ENCODE measurements at regions not wholly inside any gene's neighbourhood (a gene's known extent, or its start where the extent isn't known, plus 50 kb on each side); places are given as distances from the start of the nearest gene placed in this dataset.
"Not testable (repeated sequence)": the region's sequence is repeated elsewhere in the genome, so short reads cannot be mapped to it uniquely, and the experiment has no call there.

GRCh38 chr15:22184678-22185077 lies 104.4 kb downstream of the OR4M2 start:
- not testable (repeated sequence) for H3K4me3 Mint-ChIP-seq; H3K27ac Mint-ChIP-seq; H3K27me3 Mint-ChIP-seq; H3K36me3 Mint-ChIP-seq (ENCODE audit: low read depth); H3K9me3 Mint-ChIP-seq; H3K4me1 Mint-ChIP-seq (ENCODE audit: low read depth)

- H3K4me1 Mint-ChIP-seq (ENCODE audit: low read depth); H3K9me3 Mint-ChIP-seq; H3K36me3 Mint-ChIP-seq (ENCODE audit: low read depth); H3K27me3 Mint-ChIP-seq; H3K27ac Mint-ChIP-seq; H3K4me3 Mint-ChIP-seq: not testable (repeated sequence)
Measured at GRCh38 chr15:22186846-22187532, 106.7 kb downstream of the OR4M2 start.

GRCh38 chr15:22191818-22192217 lies 111.5 kb downstream of the OR4M2 start:
- not testable (repeated sequence) for H3K9me3 Mint-ChIP-seq; H3K4me1 Mint-ChIP-seq (ENCODE audit: low read depth); H3K36me3 Mint-ChIP-seq (ENCODE audit: low read depth); H3K4me3 Mint-ChIP-seq; H3K27me3 Mint-ChIP-seq; H3K27ac Mint-ChIP-seq

GRCh38 chr15:22194739-22195617 lies 114.7 kb downstream of the OR4M2 start:
- H3K4me1 Mint-ChIP-seq (ENCODE audit: low read depth); H3K36me3 Mint-ChIP-seq (ENCODE audit: low read depth); H3K27ac Mint-ChIP-seq; H3K4me3 Mint-ChIP-seq; H3K9me3 Mint-ChIP-seq; H3K27me3 Mint-ChIP-seq: not testable (repeated sequence)

- not testable (repeated sequence) for H3K36me3 Mint-ChIP-seq (ENCODE audit: low read depth); H3K9me3 Mint-ChIP-seq; H3K27me3 Mint-ChIP-seq; H3K27ac Mint-ChIP-seq; H3K4me3 Mint-ChIP-seq; H3K4me1 Mint-ChIP-seq (ENCODE audit: low read depth)
Measured at GRCh38 chr15:22196423-22196822, 116.1 kb downstream of the OR4M2 start.

GRCh38 chr15:22200417-22200816 lies 120.1 kb downstream of the OR4M2 start:
- not testable (repeated sequence) for H3K4me1 Mint-ChIP-seq (ENCODE audit: low read depth); H3K4me3 Mint-ChIP-seq; H3K27ac Mint-ChIP-seq; H3K36me3 Mint-ChIP-seq (ENCODE audit: low read depth); H3K9me3 Mint-ChIP-seq; H3K27me3 Mint-ChIP-seq

GRCh38 chr15:22201993-22202659 lies 121.8 kb downstream of the OR4M2 start:
- H3K9me3 Mint-ChIP-seq; H3K27me3 Mint-ChIP-seq; H3K4me1 Mint-ChIP-seq (ENCODE audit: low read depth); H3K4me3 Mint-ChIP-seq; H3K27ac Mint-ChIP-seq; H3K36me3 Mint-ChIP-seq (ENCODE audit: low read depth): not testable (repeated sequence)

- not testable (repeated sequence) for H3K4me1 Mint-ChIP-seq (ENCODE audit: low read depth); H3K27ac Mint-ChIP-seq; H3K9me3 Mint-ChIP-seq; H3K4me3 Mint-ChIP-seq; H3K36me3 Mint-ChIP-seq (ENCODE audit: low read depth); H3K27me3 Mint-ChIP-seq
Measured at GRCh38 chr15:22203208-22203607, 122.9 kb downstream of the OR4M2 start.

GRCh38 chr15:22209086-22209485 lies 128.8 kb downstream of the OR4M2 start:
- not testable (repeated sequence) for H3K36me3 Mint-ChIP-seq (ENCODE audit: low read depth); H3K27ac Mint-ChIP-seq; H3K4me1 Mint-ChIP-seq (ENCODE audit: low read depth); H3K4me3 Mint-ChIP-seq; H3K27me3 Mint-ChIP-seq; H3K9me3 Mint-ChIP-seq

- H3K9me3 Mint-ChIP-seq; H3K36me3 Mint-ChIP-seq (ENCODE audit: low read depth); H3K4me3 Mint-ChIP-seq; H3K27me3 Mint-ChIP-seq; H3K27ac Mint-ChIP-seq: not testable (repeated sequence)
- peaks cover 24% of the 10 kb centered on the region for H3K4me1 Mint-ChIP-seq (ENCODE audit: low read depth)
Measured at GRCh38 chr15:22222596-22222995, 142.3 kb downstream of the OR4M2 start.

GRCh38 chr15:22224241-22224671 lies 143.9 kb downstream of the OR4M2 start:
- Mint-ChIP-seq H3K27ac (no peak overlapping the region), H3K36me3 (ENCODE audit: low read depth) (no peaks in the 10 kb centered on the region), H3K9me3 (no peaks in the 10 kb centered on the region), H3K4me1 (ENCODE audit: low read depth) (peaks cover 24% of the 10 kb centered on the region), H3K27me3 (no peaks in the 10 kb centered on the region), H3K4me3 (no peak overlapping the region)

GRCh38 chr15:22224961-22225360 lies 144.6 kb downstream of the OR4M2 start:
- H3K36me3 Mint-ChIP-seq (ENCODE audit: low read depth); H3K9me3 Mint-ChIP-seq; H3K27ac Mint-ChIP-seq; H3K4me3 Mint-ChIP-seq; H3K27me3 Mint-ChIP-seq: not testable (repeated sequence)
- peaks cover 24% of the 10 kb centered on the region for H3K4me1 Mint-ChIP-seq (ENCODE audit: low read depth)

- Mint-ChIP-seq H3K36me3 (ENCODE audit: low read depth) (no peaks in the 10 kb centered on the region), H3K9me3 (no peaks in the 10 kb centered on the region), H3K4me3 (no peak overlapping the region), H3K27me3 (no peaks in the 10 kb centered on the region), H3K4me1 (ENCODE audit: low read depth) (peaks cover 19% of the 10 kb centered on the region), H3K27ac (no peak overlapping the region)
Measured at GRCh38 chr15:22226034-22226790, 145.9 kb downstream of the OR4M2 start.

GRCh38 chr15:22227411-22228100 lies 147.2 kb downstream of the OR4M2 start:
- H3K4me3 Mint-ChIP-seq, result no peak overlapping the region
- H3K27ac Mint-ChIP-seq, result no peak overlapping the region
- peaks cover 7% of the 10 kb centered on the region for H3K4me1 Mint-ChIP-seq (ENCODE audit: low read depth)

More at GRCh38 chr15:22227411-22228100, 147.2 kb downstream of the OR4M2 start:
- Mint-ChIP-seq H3K9me3 (no peaks in the 10 kb centered on the region), H3K36me3 (ENCODE audit: low read depth) (no peaks in the 10 kb centered on the region), H3K27me3 (peaks cover 4% of the 10 kb centered on the region)

Data from stimulated activated naive CD8-positive, alpha-beta T cell treated with anti-CD3 and anti-CD28 coated beads, Interleukin-15, Interleukin-2, amounts not matched to agents 100 ng/mL and 50 ng/mL, for 24 hours (primary cell).